DMS153 (cell line): ENCODE measurements at regions not wholly inside any gene's neighbourhood (a gene's known extent, or its start where the extent isn't known, plus 50 kb on each side); places are given as distances from the start of the nearest gene placed in this dataset.
"Not testable (repeated sequence)": the region's sequence is repeated elsewhere in the genome, so short reads cannot be mapped to it uniquely, and the experiment has no call there.

Experiments used
- DNase-seq: peaks from one replicate; lab custom pipeline; 2025; lab: John Stamatoyannopoulos, UW

GRCh38 chr5:176018598-176018997, 50.5 kb upstream of the THOC3 start:
- not testable (repeated sequence) for DNase-seq

GRCh38 chr5:176020852-176021251, 52.7 kb upstream of the THOC3 start:
- not testable (repeated sequence) for DNase-seq

- not testable (repeated sequence) for DNase-seq
These were observed 55.4 kb upstream of the THOC3 start for GRCh38 chr5:176023535-176023934.

DNA sequence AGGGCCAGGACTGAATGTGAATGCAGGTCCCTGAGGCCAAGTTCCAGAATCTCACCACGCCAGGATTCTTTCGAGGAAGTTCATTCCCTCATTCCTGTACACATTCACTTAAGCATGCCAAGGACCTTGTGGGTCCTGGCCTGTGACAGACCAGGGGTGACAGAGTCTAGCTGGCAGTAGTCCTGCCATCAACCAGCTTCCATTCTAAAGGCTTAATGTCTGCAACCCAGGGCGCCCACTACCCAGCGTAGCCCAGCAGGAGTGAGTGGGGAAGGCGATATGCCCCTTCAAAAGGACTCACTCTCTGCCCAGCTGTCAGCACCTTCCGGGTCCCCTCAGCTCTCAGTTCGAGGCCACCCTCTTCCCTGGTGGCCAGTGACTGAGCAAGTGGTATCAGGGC, 61.3 kb upstream of the THOC3 start:
- not testable (repeated sequence) for DNase-seq

DNA sequence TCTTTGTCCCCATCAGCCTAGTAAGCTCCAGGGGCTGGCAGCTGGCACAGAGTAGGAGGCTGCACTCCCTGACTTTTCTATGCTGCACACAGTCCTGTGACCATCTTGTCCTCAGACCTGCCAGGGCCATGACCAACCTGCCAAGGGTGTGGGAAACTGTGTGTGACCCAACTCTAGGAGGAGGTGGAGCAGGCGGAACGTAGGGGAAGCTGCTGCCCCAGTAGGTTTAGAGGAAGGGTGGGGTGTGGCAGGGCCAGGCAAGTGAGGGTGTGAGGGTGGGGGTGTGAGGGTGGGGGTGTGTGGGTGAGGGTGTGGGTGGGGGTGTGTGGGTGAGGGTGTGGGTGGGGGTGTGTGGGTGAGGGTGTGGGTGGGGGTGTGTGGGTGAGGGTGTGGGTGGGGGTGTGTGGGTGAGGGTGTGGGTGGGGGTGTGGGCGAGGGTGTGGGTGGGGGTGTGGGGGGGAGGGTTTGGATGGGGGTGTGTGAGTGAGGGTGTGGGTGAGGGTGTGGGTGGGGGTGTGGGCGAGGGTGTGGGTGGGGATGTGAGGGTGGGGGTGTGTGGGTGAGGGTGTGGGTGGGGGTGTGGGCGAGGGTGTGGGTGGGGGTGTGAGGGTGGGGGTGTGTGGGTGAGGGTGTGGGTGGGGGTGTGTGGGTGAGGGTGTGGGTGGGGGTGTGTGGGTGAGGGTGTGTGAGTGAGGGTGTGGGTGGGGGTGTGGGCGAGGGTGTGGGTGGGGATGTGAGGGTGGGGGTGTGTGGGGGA, 62.4 kb upstream of the THOC3 start:
- not testable (repeated sequence) for DNase-seq

GRCh38 chr5:176031118-176031510, 63.0 kb upstream of the THOC3 start:
- DNase-seq, result not testable (repeated sequence)

DNA sequence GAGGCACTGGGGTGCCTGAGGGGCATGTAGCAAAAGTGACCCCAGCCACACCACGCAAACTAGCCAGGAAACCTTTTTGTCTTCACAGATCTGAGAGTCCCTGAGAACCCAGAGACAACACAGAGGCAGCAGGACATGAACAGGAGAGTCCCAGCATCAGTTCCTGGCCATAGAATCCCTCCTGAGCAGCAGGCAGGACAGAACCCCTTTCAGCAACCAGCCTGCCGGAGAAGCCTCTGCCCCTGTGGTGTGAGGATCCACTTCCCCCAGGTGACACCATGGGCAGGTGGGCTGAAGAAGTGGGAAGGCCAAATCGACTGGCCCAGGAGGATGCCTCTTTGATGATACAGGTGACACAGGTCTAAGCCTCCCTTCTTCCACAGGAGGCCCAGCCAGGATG, 65.1 kb upstream of the THOC3 start:
- DNase-seq, result not testable (repeated sequence)

DNA sequence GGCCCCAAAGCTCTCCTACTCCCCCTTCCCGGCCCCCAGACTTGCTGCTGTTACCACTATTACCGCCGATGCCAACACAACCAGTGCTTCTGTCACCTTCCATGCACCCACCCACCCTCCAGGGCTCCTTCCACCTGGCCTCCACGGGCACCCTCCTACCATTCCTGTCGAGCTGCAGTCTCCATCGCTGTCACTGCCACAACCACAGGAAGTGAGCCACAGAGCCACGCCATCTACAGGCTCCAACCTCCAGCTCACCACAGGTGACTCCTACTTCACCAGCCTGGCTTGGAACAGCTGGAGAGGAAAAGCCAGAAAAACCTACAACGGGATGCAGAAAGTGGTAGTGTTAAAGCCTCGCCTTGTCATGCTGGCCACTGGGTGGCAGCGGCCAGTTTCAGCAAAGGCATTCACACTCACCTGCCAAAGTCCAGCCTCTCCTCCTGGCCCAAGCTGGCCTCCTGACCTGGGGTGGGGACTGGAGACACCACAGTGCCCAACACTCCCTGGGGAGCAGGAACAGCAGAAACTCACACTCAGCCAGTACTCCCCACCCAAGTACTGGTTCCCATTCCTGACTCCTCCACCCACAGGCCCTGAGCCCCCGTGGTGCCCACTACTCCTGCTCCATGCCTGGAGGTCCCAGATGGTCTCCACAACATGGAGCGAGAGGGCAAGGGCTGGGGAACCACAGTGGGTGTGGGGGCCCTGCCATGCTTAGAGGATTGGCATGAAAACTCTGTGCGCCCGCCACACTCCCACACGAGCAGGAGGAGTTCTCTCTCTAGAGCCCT, 66.5 kb upstream of the THOC3 start:
- DNase-seq, result not testable (repeated sequence)

DNA sequence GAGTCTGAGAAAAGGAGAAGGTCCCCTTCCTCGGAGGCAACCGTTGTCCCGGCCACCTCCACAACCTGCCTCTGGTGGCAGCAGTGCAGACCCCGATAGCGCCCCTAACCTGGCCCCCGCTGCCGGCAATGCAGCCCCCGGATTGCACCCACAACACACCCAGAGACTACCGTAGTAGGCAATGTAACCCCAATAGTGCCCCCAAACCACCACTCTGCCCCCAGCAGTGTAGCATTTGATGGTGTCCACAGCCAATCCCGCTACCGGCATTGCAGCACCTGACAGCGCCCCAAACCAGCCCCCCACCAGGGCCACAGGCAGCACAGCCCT, 67.1 kb upstream of the THOC3 start:
- not testable (repeated sequence) for DNase-seq

GRCh38 chr5:176035816-176036308, 67.7 kb upstream of the THOC3 start:
- DNase-seq, result not testable (repeated sequence)

DNA sequence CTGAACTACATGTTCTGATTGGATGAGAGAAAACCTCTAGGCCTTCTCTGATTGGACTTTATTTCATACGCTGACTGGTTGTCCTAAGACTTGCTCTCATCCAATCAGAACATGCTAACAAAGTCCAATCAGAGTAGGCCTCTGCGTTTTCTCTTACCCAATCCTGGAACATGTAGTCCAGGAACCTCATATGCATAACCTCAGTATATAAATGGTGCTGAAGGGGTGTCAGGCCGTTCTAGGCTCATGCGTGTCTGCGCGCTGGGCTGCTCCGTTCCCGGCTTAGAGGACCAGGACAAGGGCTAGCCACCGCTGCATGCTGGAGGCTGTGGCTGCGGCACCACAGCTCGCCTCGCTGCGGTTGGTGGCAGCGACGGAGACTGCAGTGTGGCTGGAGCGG, 68.3 kb upstream of the THOC3 start:
- not testable (repeated sequence) for DNase-seq

DNA sequence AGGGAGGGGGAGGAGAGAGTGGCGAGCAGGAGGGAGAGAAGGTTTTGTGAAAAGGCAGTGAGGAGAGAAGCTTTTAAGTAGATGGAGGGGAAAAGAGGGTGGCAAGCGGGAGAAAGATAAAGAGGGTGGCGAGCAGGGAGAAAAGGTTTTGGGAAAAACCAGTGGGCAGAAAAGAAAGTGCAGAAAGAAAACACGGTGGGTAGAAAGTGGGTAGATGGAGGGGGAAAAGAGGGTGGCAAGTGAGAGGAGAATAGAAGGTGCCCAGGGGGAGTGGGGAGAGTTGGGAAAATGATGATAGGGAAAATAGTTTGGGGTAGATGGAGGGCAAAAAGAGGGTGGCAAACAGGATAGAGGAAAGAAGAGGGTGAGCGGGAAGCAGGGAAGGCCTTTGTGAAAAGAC, 69.1 kb upstream of the THOC3 start:
- DNase-seq, result not testable (repeated sequence)

- not testable (repeated sequence) for DNase-seq
These were observed 72.1 kb upstream of the THOC3 start for GRCh38 chr5:176040105-176040801.

DNA sequence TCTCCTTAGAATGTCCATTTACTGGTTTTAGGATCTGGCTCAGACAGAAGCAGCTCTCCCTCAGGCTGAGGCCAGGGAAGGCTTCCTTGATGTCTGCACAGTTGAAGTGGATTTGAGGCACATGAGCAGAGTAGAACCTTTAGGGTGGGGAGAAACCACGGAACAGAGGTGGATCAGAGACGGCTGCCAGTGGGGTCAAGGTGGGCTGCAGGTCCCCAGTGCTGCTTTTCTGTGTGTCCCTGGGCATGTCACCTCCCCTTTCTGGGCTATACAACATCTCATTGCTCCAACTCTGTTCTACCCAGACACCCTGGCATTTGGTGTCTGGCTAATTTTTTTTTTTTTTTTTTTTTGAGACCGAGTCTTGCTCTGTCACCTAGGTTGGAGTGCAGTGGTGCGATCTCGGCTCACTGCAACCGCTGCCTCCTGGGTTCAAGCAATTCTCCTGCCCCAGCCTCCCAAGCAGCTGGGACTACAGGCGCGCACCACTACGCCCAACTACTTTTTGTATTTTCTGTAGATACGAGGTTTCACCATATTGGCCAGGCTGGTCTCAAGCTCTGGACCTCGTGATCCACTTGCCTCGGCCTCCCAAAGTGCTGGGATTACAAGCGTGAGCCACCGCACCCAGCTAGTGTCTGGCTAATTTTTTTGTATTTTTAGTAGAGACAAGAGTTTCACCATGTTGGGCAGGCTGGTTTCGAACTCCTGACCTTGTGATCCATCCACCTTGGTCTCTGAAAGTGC, 73.3 kb upstream of the THOC3 start:
- not testable (repeated sequence) for DNase-seq

- DNase-seq, result not testable (repeated sequence)
These were observed 74.0 kb upstream of the THOC3 start for GRCh38 chr5:176042020-176042658.

- DNase-seq, result not testable (repeated sequence)
These were observed 75.2 kb upstream of the THOC3 start for GRCh38 chr5:176043252-176043829.

DNA sequence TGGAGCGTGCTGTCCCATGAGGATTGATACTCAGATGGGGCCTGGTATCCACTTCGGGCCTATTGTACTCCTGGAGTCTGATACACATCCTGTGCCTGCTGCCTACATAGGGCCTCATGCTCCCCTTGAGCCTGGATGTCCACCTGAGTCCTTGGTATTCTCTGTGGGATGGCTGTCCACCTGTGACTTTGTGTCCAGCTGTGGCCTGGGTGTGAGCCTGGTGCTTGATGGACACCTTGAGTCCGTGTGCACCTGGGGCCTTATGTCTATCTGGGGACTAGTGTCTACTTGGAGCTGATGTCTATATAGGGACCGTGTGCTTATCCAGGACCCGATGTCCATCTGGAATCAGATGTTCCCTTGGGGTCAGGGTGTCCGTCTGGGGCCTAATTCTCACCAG, 75.9 kb upstream of the THOC3 start:
- DNase-seq, result not testable (repeated sequence)

GRCh38 chr5:176044431-176044830, 76.3 kb upstream of the THOC3 start:
- DNase-seq, result not testable (repeated sequence)

- not testable (repeated sequence) for DNase-seq
These were observed 77.3 kb upstream of the THOC3 start for GRCh38 chr5:176045442-176045841.

DNA sequence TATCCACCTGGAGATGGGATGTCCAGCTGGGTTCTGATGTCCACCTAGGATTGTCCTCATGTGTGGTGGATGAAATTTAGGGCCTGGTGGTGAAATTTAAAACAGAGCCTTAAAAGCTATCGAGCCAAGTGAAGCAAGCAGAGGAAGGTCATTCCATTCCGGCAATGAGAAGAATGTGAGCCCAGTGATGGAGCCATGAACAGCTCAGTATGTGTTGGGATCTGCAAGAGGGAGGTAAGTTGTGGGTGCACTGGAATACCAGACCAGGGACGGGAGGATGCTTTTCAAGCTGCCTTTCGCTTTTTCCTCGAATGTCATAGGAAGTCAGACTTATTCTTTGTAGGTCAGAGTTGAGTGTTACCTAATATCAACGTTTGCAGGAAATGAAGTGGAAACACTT, 80.6 kb upstream of the THOC3 start:
- DNase-seq, result not testable (repeated sequence)
